HUES48 (cell line): ENCODE measurements at regions not wholly inside any gene's neighbourhood (a gene's known extent, or its start where the extent isn't known, plus 50 kb on each side); places are given as distances from the start of the nearest gene placed in this dataset.

Experiments
- H3K27ac ChIP-seq: one replicate; pipeline ENCODE4 v1.7.0; 2013; ENCODE audit warnings: low read depth, low read length, inconsistent platforms
- H3K27me3 ChIP-seq: 2 replicates; pipeline ENCODE4 v1.6.1; 2013; ENCODE audit warnings: mild to moderate bottlenecking, low read length; ENCODE audit not compliant: control insufficient read depth, insufficient read depth
- H3K36me3 ChIP-seq: 2 replicates; pipeline ENCODE4 v1.6.1; 2013; ENCODE audit warnings: low read length; ENCODE audit not compliant: control insufficient read depth, insufficient read depth
- H3K4me1 ChIP-seq: 2 replicates; pipeline ENCODE4 v1.6.1; 2013; ENCODE audit warnings: mild to moderate bottlenecking, low read length; ENCODE audit not compliant: control insufficient read depth, insufficient read depth
- H3K4me3 ChIP-seq: 2 replicates; pipeline ENCODE4 v1.5.1; 2013; ENCODE audit warnings: mild to moderate bottlenecking, low read depth, low read length
- H3K9ac ChIP-seq: 2 replicates; pipeline ENCODE4 v1.6.1; 2013; ENCODE audit warnings: mild to moderate bottlenecking, low read depth, low read length, moderate library complexity
- H3K9me3 ChIP-seq: 2 replicates; pipeline ENCODE4 v1.6.1; 2013; ENCODE audit warnings: low read length; ENCODE audit not compliant: control insufficient read depth, insufficient read depth

GRCh38 chr18:46321955-46322354 is 217.8 kb downstream of the HAUS1 start:
- Histone ChIP-seq H3K4me1 (peaks cover 19% of the 10 kb centered on the region), H3K9ac (no peak overlapping the region), H3K9me3 (no peaks in the 10 kb centered on the region), H3K27ac (peak overlapping the region; percentile 4), H3K4me3 (no peak overlapping the region), H3K36me3 (no peaks in the 10 kb centered on the region), H3K27me3 (no peaks in the 10 kb centered on the region)

- H3K36me3 ChIP-seq, result no peaks in the 10 kb centered on the region
- no peak overlapping the region for H3K9ac ChIP-seq
- H3K9me3 ChIP-seq, result no peaks in the 10 kb centered on the region
- no peak overlapping the region for H3K27ac ChIP-seq
- no peak overlapping the region for H3K4me3 ChIP-seq
- H3K27me3 ChIP-seq, result no peaks in the 10 kb centered on the region
- peaks cover 19% of the 10 kb centered on the region for H3K4me1 ChIP-seq
Measured at GRCh38 chr18:46322411-46322891, 218.3 kb downstream of the HAUS1 start.

- Histone ChIP-seq H3K9me3 (no peaks in the 10 kb centered on the region), H3K4me1 (peaks cover 19% of the 10 kb centered on the region), H3K9ac (no peak overlapping the region), H3K4me3 (no peak overlapping the region), H3K27me3 (no peaks in the 10 kb centered on the region), H3K36me3 (no peaks in the 10 kb centered on the region), H3K27ac (no peak overlapping the region)
Measured at GRCh38 chr18:46322941-46323340, 218.8 kb downstream of the HAUS1 start.

GRCh38 chr18:46324087-46324955 is 220.1 kb downstream of the HAUS1 start:
- no peak overlapping the region for H3K27ac ChIP-seq
- H3K4me3 ChIP-seq, result no peak overlapping the region
- peaks cover 19% of the 10 kb centered on the region for H3K4me1 ChIP-seq
- no peak overlapping the region for H3K9ac ChIP-seq
- H3K36me3 ChIP-seq, result no peaks in the 10 kb centered on the region
- no peaks in the 10 kb centered on the region for H3K27me3 ChIP-seq
- no peaks in the 10 kb centered on the region for H3K9me3 ChIP-seq

GRCh38 chr18:46325895-46326294 is 221.7 kb downstream of the HAUS1 start:
- Histone ChIP-seq H3K27ac (no peak overlapping the region), H3K36me3 (no peaks in the 10 kb centered on the region), H3K27me3 (no peaks in the 10 kb centered on the region), H3K4me3 (no peak overlapping the region), H3K4me1 (peaks cover 19% of the 10 kb centered on the region), H3K9ac (no peak overlapping the region), H3K9me3 (no peaks in the 10 kb centered on the region)

GRCh38 chr18:46329736-46330246 is 225.6 kb downstream of the HAUS1 start:
- Histone ChIP-seq H3K36me3 (no peaks in the 10 kb centered on the region), H3K27ac (no peak overlapping the region), H3K9me3 (no peaks in the 10 kb centered on the region), H3K27me3 (peaks cover 28% of the 10 kb centered on the region), H3K4me1 (peaks cover 4% of the 10 kb centered on the region; the same call in 1 of the 2 replicates), H3K4me3 (no peak overlapping the region), H3K9ac (no peak overlapping the region)

- H3K9me3 ChIP-seq, result no peaks in the 10 kb centered on the region
- no peak overlapping the region for H3K27ac ChIP-seq
- peaks cover 35% of the 10 kb centered on the region for H3K27me3 ChIP-seq
- H3K36me3 ChIP-seq, result no peaks in the 10 kb centered on the region
- no peak overlapping the region for H3K9ac ChIP-seq
- H3K4me1 ChIP-seq, result peaks cover 12% of the 10 kb centered on the region
- H3K4me3 ChIP-seq, result no peak overlapping the region
Measured at GRCh38 chr18:46331316-46331715, 227.1 kb downstream of the HAUS1 start.

- Histone ChIP-seq H3K9me3 (no peaks in the 10 kb centered on the region), H3K27ac (no peak overlapping the region), H3K9ac (no peak overlapping the region), H3K4me3 (no peak overlapping the region), H3K36me3 (no peaks in the 10 kb centered on the region), H3K4me1 (peaks cover 21% of the 10 kb centered on the region), H3K27me3 (peaks cover 35% of the 10 kb centered on the region)
Measured at GRCh38 chr18:46332286-46332801, 228.2 kb downstream of the HAUS1 start.

GRCh38 chr18:46332921-46333341 is 228.7 kb downstream of the HAUS1 start:
- no peak overlapping the region for H3K27ac ChIP-seq
- H3K4me3 ChIP-seq, result peak overlapping the region; percentile 63; the same call in 1 of the 2 replicates
- H3K9me3 ChIP-seq, result no peaks in the 10 kb centered on the region
- H3K9ac ChIP-seq, result no peak overlapping the region
- H3K27me3 ChIP-seq, result peaks cover 35% of the 10 kb centered on the region
- no peaks in the 10 kb centered on the region for H3K36me3 ChIP-seq
- H3K4me1 ChIP-seq, result peaks cover 23% of the 10 kb centered on the region

- no peaks in the 10 kb centered on the region for H3K9me3 ChIP-seq
- H3K4me3 ChIP-seq, result peak overlapping the region; percentile 63
- no peak overlapping the region for H3K27ac ChIP-seq
- H3K27me3 ChIP-seq, result peaks cover 35% of the 10 kb centered on the region
- H3K36me3 ChIP-seq, result no peaks in the 10 kb centered on the region
- H3K9ac ChIP-seq, result no peak overlapping the region
- H3K4me1 ChIP-seq, result peaks cover 30% of the 10 kb centered on the region
Measured at GRCh38 chr18:46333431-46334135, 229.4 kb downstream of the HAUS1 start.
